GM12864 (cell line): ENCODE measurements at regions not wholly inside any gene's neighbourhood (a gene's known extent, or its start where the extent isn't known, plus 50 kb on each side); places are given as distances from the start of the nearest gene placed in this dataset.

Source experiments
- DNase-seq: peaks from one replicate; pipeline ENCODE4 v3.0.0-alpha.2; 2011; ENCODE audit warnings: low read depth
- H3K4me3 ChIP-seq: 2 replicates; pipeline ENCODE4 v1.5.1; 2011; ENCODE audit warnings: mild to moderate bottlenecking, low read depth, low read length, control low read depth
- CTCF ChIP-seq: IDR thresholded peaks from 2 replicates; pipeline ENCODE4 v1.5.1; 2011; ENCODE audit warnings: low read depth, mild to moderate bottlenecking, moderate library complexity, low read length, control low read depth, inconsistent platforms; ENCODE audit errors: missing control alignments

- DNase-seq, result no peak
- H3K4me3 ChIP-seq, result no peak overlapping the region
- TF ChIP-seq CTCF, result no peak
These were observed 272.6 kb upstream of the IGF1R start for GRCh38 chr15:98375513-98376340.

- no peak overlapping the region for H3K4me3 ChIP-seq
- TF ChIP-seq CTCF, result no peak
- no peak for DNase-seq
These were observed 267.6 kb upstream of the IGF1R start for GRCh38 chr15:98380721-98381120.

GRCh38 chr15:98381446-98381845, 266.9 kb upstream of the IGF1R start:
- no peak for DNase-seq
- no peak overlapping the region for H3K4me3 ChIP-seq
- TF ChIP-seq CTCF, result no peak

- DNase-seq, result no peak
- no peak for TF ChIP-seq CTCF
- H3K4me3 ChIP-seq, result no peak overlapping the region
These were observed 266.2 kb upstream of the IGF1R start for GRCh38 chr15:98382139-98382538.

- no peak for TF ChIP-seq CTCF
- no peak overlapping the region for H3K4me3 ChIP-seq
- no peak for DNase-seq
These were observed 264.8 kb upstream of the IGF1R start for GRCh38 chr15:98383571-98383970.

- H3K4me3 ChIP-seq, result no peak overlapping the region
- no peak for DNase-seq
- no peak for TF ChIP-seq CTCF
These were observed 263.9 kb upstream of the IGF1R start for GRCh38 chr15:98384328-98385029.
